HG03095 (cell line): ENCODE measurements at regions not wholly inside any gene's neighbourhood (a gene's known extent, or its start where the extent isn't known, plus 50 kb on each side); places are given as distances from the start of the nearest gene placed in this dataset.
"Not testable (repeated sequence)": the region's sequence is repeated elsewhere in the genome, so short reads cannot be mapped to it uniquely, and the experiment has no call there.

Experiments used
- ATAC-seq: cut with Tn5 transposase; IDR thresholded peaks from one replicate; pipeline ENCODE4 v1.9.1; 2021; ENCODE audit warnings: moderate library complexity; ENCODE audit not compliant: unreplicated experiment

DNA sequence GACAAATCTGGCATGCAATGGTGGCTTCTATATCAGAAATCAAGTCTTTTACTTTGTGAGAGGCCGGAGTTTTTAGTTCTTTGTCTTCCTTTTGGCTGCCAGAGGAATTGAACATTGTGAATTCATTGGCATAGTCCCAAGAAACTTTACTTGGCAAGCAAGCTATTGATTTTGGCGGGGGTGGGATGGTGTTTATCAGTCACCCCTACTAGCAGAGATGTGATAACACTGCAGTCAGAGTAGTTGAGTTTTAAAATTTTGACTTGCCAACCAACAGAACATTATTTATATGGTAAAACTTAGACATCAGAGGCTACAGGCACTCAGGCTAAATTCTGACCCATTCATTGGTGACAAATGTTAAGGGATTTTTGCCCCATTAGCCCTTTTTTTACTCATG lies 129.7 kb downstream of the FAM72C start:
- ATAC-seq = not testable (repeated sequence)

DNA sequence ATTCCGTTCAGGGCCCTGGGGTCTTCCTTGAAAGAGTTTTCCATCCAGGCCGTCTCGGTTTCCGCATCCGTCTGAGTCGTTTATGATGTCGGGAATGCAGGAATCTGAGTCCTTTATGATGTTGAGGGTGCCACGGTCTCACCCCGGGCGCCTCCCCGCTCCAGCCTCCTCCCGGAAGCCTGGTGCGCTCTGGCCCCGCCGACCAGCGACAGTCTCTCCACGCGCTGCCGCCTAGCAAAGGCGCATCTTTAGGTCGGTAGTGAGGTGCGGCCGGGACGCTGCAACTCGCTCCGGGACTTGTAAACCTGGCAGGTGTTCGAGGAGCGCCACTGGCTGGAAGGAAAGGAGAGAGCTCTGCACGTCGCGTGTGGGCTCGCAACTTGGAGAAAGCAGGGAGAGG lies 132.6 kb downstream of the FAM72C start:
- ATAC-seq = not testable (repeated sequence)

DNA sequence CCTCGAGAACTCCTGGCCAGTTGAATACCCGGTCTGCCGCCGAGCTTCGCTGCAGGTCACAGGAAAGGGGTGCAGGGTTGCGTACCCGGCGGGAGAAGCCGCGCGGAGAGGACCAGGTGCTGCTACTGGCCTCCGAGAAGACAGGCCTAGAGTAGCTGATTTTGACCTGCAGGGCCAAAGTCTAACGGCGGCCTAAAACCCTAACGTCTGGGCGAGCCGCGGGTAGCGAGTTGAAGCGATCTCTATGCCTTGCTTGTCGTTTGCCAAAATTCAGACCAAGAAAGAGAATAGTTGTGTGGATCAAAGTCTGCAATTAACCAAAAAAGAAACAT lies 133.2 kb downstream of the FAM72C start:
- not testable (repeated sequence) for ATAC-seq

DNA sequence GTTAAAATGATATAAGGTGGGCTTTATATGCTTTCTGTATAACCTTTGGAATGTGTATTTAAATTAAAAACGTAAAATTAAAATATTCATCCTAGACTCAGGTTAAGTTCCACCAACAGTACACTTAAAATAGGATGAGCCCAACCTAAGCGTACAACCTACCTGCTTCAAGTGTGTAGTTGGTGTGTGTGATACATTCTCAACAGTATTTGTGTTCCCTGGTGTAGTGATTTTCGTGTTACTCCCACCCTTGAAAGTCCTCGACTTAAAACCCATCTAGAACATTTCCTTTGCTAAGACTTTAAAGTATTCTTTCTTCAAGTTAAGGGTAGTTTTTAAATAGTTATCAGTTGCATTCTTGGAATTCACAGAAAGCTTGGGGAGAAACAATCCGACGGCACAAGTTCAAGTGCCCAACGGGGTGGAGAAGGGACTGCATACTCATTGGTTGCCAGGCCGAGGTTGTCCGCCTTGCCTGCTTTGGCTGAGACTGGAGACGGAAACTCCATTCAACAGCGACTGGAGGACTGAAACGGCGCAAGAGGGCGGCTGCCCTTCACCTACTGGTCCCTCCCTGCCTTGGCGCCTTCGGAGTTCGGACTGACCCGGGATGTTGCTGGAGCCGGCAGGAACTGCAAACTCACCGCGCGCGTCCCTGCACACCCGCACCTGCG lies 133.7 kb downstream of the FAM72C start:
- not testable (repeated sequence) for ATAC-seq

- not testable (repeated sequence) for ATAC-seq
Measured at GRCh38 chr1:143833376-143833775, 138.4 kb downstream of the FAM72C start.

- ATAC-seq = not testable (repeated sequence)
Measured at GRCh38 chr1:143832379-143832716, 139.4 kb downstream of the FAM72C start.

- ATAC-seq = not testable (repeated sequence)
Measured at GRCh38 chr1:143831479-143832378, 140.1 kb downstream of the FAM72C start.

DNA sequence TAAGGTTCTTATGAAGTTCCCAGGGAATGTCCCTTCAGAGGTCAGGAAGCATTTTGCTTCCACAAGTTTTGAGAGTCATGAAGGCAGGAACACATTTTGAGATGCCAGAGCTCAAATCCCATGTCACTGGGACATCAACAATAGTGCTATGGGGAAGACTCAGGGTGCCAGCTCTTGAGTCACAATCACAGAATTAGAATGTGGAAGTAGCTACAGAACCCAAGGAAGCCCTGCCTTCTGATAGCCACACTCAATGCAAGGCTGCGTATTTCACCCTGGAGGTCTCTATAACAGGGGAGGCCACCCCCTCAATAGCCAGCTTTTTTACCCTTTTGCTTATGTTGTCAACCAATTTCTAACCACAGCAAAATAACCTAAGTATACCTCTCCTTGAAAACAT lies 145.6 kb downstream of the FAM72C start:
- not testable (repeated sequence) for ATAC-seq

GRCh38 chr1:143824266-143824665 lies 147.5 kb downstream of the FAM72C start:
- not testable (repeated sequence) for ATAC-seq

GRCh38 chr1:143820058-143820457 lies 151.7 kb downstream of the FAM72C start:
- not testable (repeated sequence) for ATAC-seq

- not testable (repeated sequence) for ATAC-seq
Measured at GRCh38 chr1:143816369-143816768, 155.4 kb downstream of the FAM72C start.

- ATAC-seq = not testable (repeated sequence)
Measured at GRCh38 chr1:143805374-143805773, 166.4 kb downstream of the FAM72C start.

DNA sequence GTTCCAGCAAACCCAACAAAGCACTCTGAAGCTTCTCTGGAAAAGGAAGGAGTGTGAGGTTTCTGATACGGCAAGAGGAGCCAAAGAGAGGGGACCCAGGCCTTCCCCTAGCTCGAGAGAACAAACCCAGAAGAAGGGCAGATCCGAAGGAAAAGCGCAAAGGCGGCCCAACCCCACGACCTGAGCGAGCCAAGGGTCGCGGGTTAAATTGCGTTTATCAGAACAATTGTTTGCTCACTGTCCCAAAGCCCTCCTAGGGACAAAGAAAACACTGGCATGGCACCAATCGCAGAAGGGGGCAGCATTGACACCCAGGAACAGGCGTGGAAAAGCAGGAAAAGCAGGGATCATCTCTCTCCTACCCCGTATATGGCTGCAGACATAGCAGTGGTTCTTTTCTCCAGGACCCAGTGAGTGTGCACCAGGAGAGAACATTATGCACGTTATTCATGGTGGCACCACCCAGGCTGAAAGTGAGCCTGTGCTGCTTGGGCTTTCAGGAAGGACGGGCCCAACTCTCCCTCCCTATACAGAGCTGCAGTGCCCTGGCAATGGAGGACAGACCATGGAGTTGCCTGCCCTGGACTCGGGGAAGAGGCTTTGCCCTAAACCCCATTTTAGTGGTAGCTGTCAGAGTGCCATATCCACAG lies 167.0 kb downstream of the FAM72C start:
- ATAC-seq = not testable (repeated sequence)

DNA sequence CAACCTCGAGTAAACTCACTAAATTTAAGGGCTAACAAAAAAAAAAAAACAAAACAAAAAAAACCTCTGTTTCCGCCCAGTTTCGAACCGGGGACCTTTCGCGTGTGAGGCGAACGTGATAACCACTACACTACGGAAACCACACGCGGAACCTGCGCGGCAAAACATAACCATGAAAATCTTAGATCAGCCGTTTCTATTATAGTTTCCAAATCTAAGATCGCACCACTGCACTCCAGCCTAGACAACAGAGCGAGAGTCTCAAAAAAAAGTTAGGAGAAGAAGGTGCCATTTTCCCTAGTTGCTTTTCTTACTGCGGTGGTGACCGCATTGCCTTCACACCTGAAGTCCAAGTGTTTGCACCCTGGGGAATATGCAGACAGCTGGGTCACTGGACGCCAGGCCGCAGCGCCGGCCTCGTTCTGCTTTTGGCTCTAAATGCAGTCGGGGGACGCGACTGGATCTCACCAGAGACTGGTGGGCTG lies 167.8 kb downstream of the FAM72C start:
- not testable (repeated sequence) for ATAC-seq

DNA sequence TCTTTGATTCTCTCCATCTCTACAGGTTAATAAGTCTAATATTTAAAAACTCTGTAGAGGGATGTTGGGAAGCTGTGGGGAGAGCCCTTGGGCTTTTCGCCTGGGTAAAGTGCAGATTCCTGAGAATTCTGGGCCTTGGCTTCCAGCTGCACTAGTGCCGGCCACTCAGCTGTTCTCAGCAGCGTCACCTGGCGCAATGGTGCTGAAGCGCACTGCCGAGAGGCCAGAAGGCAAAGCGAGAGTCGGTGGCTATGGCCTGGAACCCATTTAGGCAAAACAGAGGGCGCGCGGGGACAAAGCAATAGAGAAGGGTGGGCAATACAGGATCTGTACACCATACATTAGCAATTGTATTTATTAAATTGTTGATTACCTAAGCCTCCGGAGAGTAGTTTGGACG lies 168.7 kb downstream of the FAM72C start:
- not testable (repeated sequence) for ATAC-seq

GRCh38 chr1:143799568-143800187 lies 172.1 kb downstream of the FAM72C start:
- not testable (repeated sequence) for ATAC-seq

- not testable (repeated sequence) for ATAC-seq
Measured at GRCh38 chr1:143796369-143796768, 175.4 kb downstream of the FAM72C start.

DNA sequence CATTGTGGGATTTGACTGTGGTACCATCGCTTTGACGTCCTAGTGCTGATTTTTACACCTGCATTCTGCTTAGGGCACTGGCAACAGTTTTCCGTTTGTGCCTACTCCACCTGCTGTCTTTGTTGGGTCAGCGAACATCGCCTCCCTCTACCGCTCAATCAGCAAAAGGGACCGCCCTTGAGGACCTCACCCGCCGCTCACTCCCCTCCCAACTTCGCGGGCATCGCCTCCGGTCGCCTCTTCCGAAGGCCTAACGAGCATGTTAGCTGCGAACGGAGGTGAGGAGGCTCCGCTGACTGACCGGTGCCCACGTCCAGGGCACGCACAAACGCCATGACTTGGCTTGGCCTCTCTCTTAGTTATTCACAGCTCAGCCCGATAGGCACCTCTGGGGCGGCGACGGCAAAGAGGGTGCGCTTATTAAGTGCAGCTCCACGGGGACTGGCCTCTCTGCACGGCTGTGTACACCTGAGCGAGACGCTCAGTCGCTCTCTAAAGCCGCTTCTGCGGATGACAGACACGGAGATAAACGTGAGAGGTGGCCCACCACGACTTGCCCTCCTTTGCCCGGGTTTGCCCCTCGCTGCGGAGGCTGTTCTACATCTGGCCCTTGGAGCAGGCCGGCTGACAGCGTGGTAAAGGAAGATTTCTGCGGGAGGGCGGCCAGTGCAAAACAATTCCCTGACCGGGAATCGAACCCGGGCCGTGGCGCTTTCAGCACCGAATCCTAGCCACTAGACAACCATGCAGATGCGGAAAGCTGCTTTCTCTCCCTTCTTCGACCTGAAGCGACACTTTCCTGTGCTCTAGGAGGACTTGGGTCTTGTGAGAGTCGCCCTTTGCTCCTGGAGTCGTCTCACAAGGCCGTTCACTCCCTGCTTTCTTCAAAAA lies 179.5 kb downstream of the FAM72C start:
- not testable (repeated sequence) for ATAC-seq

- ATAC-seq = not testable (repeated sequence)
Measured at GRCh38 chr1:143786381-143786780, 185.4 kb downstream of the FAM72C start.

- ATAC-seq = not testable (repeated sequence)
Measured at GRCh38 chr1:143785883-143786282, 185.9 kb downstream of the FAM72C start.
